ENCODE measurements at regions not wholly inside any gene's neighbourhood (a gene's known extent, or its start where the extent isn't known, plus 50 kb on each side); places are given as distances from the start of the nearest gene placed in this dataset.

DNA sequence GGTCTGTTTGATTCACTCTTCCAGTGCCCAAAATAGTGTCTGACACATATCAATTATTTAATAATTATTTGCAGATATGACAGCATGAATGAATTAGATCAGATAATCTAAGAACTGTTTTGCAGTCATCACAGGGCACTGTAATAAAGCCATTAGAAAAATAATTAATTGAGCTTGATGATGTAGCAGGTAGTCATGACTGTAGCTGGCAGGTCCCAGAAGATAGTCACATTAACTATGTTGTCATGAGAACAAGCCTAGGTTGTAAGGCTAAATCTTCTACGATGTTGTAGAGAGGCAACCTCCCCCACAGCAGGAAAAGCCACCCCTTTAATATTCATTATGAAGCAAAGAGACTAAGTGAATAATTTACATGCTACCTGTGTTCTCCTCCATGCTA, 243.9 kb upstream of the SPTLC3 start:
- TF ChIP-seq EZH2 (IDR thresholded peaks at IDR 0.05; ENCODE audit: low read length, missing control alignments) = no peak
- TF ChIP-seq, protein P1, sequence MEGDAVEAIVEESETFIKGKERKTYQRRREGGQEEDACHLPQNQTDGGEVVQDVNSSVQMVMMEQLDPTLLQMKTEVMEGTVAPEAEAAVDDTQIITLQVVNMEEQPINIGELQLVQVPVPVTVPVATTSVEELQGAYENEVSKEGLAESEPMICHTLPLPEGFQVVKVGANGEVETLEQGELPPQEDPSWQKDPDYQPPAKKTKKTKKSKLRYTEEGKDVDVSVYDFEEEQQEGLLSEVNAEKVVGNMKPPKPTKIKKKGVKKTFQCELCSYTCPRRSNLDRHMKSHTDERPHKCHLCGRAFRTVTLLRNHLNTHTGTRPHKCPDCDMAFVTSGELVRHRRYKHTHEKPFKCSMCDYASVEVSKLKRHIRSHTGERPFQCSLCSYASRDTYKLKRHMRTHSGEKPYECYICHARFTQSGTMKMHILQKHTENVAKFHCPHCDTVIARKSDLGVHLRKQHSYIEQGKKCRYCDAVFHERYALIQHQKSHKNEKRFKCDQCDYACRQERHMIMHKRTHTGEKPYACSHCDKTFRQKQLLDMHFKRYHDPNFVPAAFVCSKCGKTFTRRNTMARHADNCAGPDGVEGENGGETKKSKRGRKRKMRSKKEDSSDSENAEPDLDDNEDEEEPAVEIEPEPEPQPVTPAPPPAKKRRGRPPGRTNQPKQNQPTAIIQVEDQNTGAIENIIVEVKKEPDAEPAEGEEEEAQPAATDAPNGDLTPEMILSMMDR (conservative IDR thresholded peaks at IDR 0.05 in 1 of 2, IDR thresholded peaks at IDR 0.05 in 1 of 2; ENCODE audit: low read depth in 1 of 2, low read length in 2 of 2) = no peak

DNA sequence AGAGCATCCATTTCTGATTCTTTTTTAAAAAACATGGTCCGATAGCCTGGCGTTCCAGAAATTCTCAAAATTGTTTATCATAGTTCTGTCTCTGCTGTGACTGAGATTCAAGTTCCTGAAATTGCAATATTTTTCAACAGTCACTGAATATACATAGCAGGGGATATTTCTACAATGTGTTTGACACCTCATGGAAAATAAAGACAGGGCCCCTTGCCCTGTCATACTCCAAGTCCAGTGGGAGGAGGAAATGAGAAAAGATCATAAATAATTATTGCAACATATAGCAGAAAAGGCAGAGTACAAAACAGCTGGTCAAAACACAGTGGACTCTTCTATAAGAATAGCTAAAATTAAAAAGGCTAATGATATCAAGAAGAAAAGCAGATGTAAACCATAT, 234.8 kb upstream of the SPTLC3 start:
- no peak for DNase-seq (ENCODE audit: low read depth in 2 of 2)
- Histone ChIP-seq H3K4me1 (ENCODE audit: control insufficient read depth, extremely low read depth, insufficient read depth, low read length) (no peaks in the 10 kb centered on the region), H4K20me1 (ENCODE audit: control insufficient read depth, extremely low read depth, insufficient read depth, low read length) (no peaks in the 10 kb centered on the region), H3K9me3 (ENCODE audit: control insufficient read depth, insufficient read depth, low read depth, low read length) (no peaks in the 10 kb centered on the region), H3K4me3 (replicated peaks in 1 of 4; ENCODE audit: control extremely low read depth in 1 of 4, insufficient read depth in 1 of 4, low read depth in 3 of 4, low read length in 4 of 4) (no peak overlapping the region), H2AFZ (ENCODE audit: low read length) (no peak overlapping the region), H3K27ac (ENCODE audit: insufficient read depth, low read length) (no peak overlapping the region), H3K4me2 (ENCODE audit: extremely low read depth, insufficient read depth, low read length) (no peak overlapping the region), H3K27me3 (ENCODE audit: control insufficient read depth, insufficient read depth, low read length) (no peaks in the 10 kb centered on the region), H3K9ac (ENCODE audit: insufficient read depth, low read length) (no peak overlapping the region), H3K79me2 (ENCODE audit: control insufficient read depth, insufficient read depth, low read length) (no peaks in the 10 kb centered on the region), H3K36me3 (ENCODE audit: control insufficient read depth, insufficient read depth, low read length) (no peaks in the 10 kb centered on the region)
- TF ChIP-seq EZH2 (IDR thresholded peaks at IDR 0.05; ENCODE audit: low read length, missing control alignments) = no peak
- TF ChIP-seq, protein P1 (conservative IDR thresholded peaks at IDR 0.05 in 1 of 2, IDR thresholded peaks at IDR 0.05 in 1 of 2; ENCODE audit: low read depth in 1 of 2, low read length in 2 of 2) = no peak

More for the DNA sequence above, 243.9 kb upstream of the SPTLC3 start:
- no peaks in the 10 kb centered on the region for H3K36me3 ChIP-seq (ENCODE audit: control insufficient read depth, insufficient read depth, low read length)
- no peak overlapping the region for H3K4me2 ChIP-seq (ENCODE audit: extremely low read depth, insufficient read depth, low read length)
- no peak overlapping the region for H3K9ac ChIP-seq (ENCODE audit: insufficient read depth, low read length)
- H3K79me2 ChIP-seq (ENCODE audit: control insufficient read depth, insufficient read depth, low read length) = no peaks in the 10 kb centered on the region
- H2AFZ ChIP-seq (ENCODE audit: low read length) = no peak overlapping the region
- H3K27me3 ChIP-seq (ENCODE audit: control insufficient read depth, insufficient read depth, low read length) = no peaks in the 10 kb centered on the region
- DNase-seq (ENCODE audit: low read depth in 2 of 2) = no peak
- no peaks in the 10 kb centered on the region for H4K20me1 ChIP-seq (ENCODE audit: control insufficient read depth, extremely low read depth, insufficient read depth, low read length)
- H3K4me3 ChIP-seq (replicated peaks in 1 of 4; ENCODE audit: control extremely low read depth in 1 of 4, insufficient read depth in 1 of 4, low read depth in 3 of 4, low read length in 4 of 4) = no peak overlapping the region
- H3K27ac ChIP-seq (ENCODE audit: insufficient read depth, low read length) = no peak overlapping the region
- no peaks in the 10 kb centered on the region for H3K9me3 ChIP-seq (ENCODE audit: control insufficient read depth, insufficient read depth, low read depth, low read length)
- no peaks in the 10 kb centered on the region for H3K4me1 ChIP-seq (ENCODE audit: control insufficient read depth, extremely low read depth, insufficient read depth, low read length)

DNA sequence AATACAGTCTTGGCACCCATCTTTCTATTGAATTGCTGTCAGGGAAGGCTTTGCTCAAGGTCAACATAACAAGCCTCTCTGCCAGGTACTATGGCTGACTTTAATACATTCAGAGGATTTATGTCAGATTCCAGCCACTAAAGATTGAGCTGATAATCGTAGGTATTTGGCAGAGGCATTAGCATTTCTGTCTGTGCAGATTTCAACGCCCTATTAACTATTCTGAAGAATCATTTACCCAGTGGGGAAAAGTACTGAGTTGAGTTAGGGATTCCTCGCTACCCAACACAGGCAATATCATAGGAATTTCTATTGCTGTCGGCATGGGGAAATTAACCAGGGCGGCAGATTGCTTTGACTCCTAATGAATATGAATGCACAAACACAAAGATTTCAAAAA, 233.7 kb upstream of the SPTLC3 start:
- Histone ChIP-seq H3K9ac (ENCODE audit: insufficient read depth, low read length) (no peak overlapping the region), H3K4me3 (replicated peaks in 1 of 4; ENCODE audit: control extremely low read depth in 1 of 4, insufficient read depth in 1 of 4, low read depth in 3 of 4, low read length in 4 of 4) (no peak overlapping the region), H3K36me3 (ENCODE audit: control insufficient read depth, insufficient read depth, low read length) (no peaks in the 10 kb centered on the region), H2AFZ (ENCODE audit: low read length) (no peak overlapping the region), H3K4me1 (ENCODE audit: control insufficient read depth, extremely low read depth, insufficient read depth, low read length) (no peaks in the 10 kb centered on the region), H3K79me2 (ENCODE audit: control insufficient read depth, insufficient read depth, low read length) (no peaks in the 10 kb centered on the region), H4K20me1 (ENCODE audit: control insufficient read depth, extremely low read depth, insufficient read depth, low read length) (no peaks in the 10 kb centered on the region), H3K9me3 (ENCODE audit: control insufficient read depth, insufficient read depth, low read depth, low read length) (no peaks in the 10 kb centered on the region), H3K27me3 (ENCODE audit: control insufficient read depth, insufficient read depth, low read length) (no peaks in the 10 kb centered on the region), H3K4me2 (ENCODE audit: extremely low read depth, insufficient read depth, low read length) (no peak overlapping the region), H3K27ac (ENCODE audit: insufficient read depth, low read length) (no peak overlapping the region)
- no peak for DNase-seq (ENCODE audit: low read depth in 2 of 2)
- no peak for TF ChIP-seq EZH2 (IDR thresholded peaks at IDR 0.05; ENCODE audit: low read length, missing control alignments)
- TF ChIP-seq, protein P1 (conservative IDR thresholded peaks at IDR 0.05 in 1 of 2, IDR thresholded peaks at IDR 0.05 in 1 of 2; ENCODE audit: low read depth in 1 of 2, low read length in 2 of 2) = no peak
